C4-2B (cell line): ENCODE measurements at regions not wholly inside any gene's neighbourhood (a gene's known extent, or its start where the extent isn't known, plus 50 kb on each side); places are given as distances from the start of the nearest gene placed in this dataset.
"Not testable (repeated sequence)": the region's sequence is repeated elsewhere in the genome, so short reads cannot be mapped to it uniquely, and the experiment has no call there.

ENCODE experiments used
- H3K27ac ChIP-seq: fragments of 450-650 bp; 2 replicates; pipeline ENCODE4 v1.5.1; 2017
- CTCF ChIP-seq: fragments of 450-650 bp; conservative IDR thresholded peaks from 2 replicates; pipeline ENCODE4 v1.5.1; 2017; ENCODE audit warnings: mild to moderate bottlenecking
- ZFX ChIP-seq: fragments of 450-650 bp; IDR thresholded peaks from 2 replicates; pipeline ENCODE4 v1.6.1; 2017

- no peak overlapping the region for H3K27ac ChIP-seq
- TF ChIP-seq CTCF: no peak
- TF ChIP-seq ZFX: no peak
Observed at GRCh38 chr11:127790592-127790991, 790.0 kb upstream of the KIRREL3 start.

GRCh38 chr11:127789927-127790326 lies 789.4 kb upstream of the KIRREL3 start:
- TF ChIP-seq ZFX (no peak), CTCF (peak; percentile 52)
- no peak overlapping the region for H3K27ac ChIP-seq

- H3K27ac ChIP-seq: not testable (repeated sequence)
Observed at GRCh38 chr11:127772938-127773337, 772.4 kb upstream of the KIRREL3 start.

GRCh38 chr11:127768931-127769330 lies 768.4 kb upstream of the KIRREL3 start:
- H3K27ac ChIP-seq: not testable (repeated sequence)

GRCh38 chr11:127766734-127767133 lies 766.2 kb upstream of the KIRREL3 start:
- H3K27ac ChIP-seq: no peak overlapping the region
- TF ChIP-seq CTCF (no peak), ZFX (no peak)

- no peak overlapping the region for H3K27ac ChIP-seq
- TF ChIP-seq CTCF (no peak), ZFX (no peak)
Observed at GRCh38 chr11:127738771-127739286, 738.3 kb upstream of the KIRREL3 start.

GRCh38 chr11:127737499-127737898 lies 736.9 kb upstream of the KIRREL3 start:
- TF ChIP-seq ZFX: no peak
- TF ChIP-seq CTCF: no peak
- H3K27ac ChIP-seq: no peak overlapping the region

GRCh38 chr11:127733552-127733951 lies 733.0 kb upstream of the KIRREL3 start:
- TF ChIP-seq CTCF: no peak
- TF ChIP-seq ZFX: no peak
- H3K27ac ChIP-seq: no peak overlapping the region

- TF ChIP-seq ZFX (no peak), CTCF (no peak)
- no peak overlapping the region for H3K27ac ChIP-seq
Observed at GRCh38 chr11:127726367-127726766, 725.8 kb upstream of the KIRREL3 start.
